Keratinocyte (primary cell): ENCODE measurements at regions not wholly inside any gene's neighbourhood (a gene's known extent, or its start where the extent isn't known, plus 50 kb on each side); places are given as distances from the start of the nearest gene placed in this dataset.

Source experiments
- DNase-seq: peaks from one replicate; pipeline ENCODE4 v3.0.0-alpha.2; 2011; ENCODE audit warnings: low read depth, missing footprints, low spot score
- FAIRE-seq: peaks from 2 replicates; lab custom pipeline; 2011; peaks lifted over from hg19 to GRCh38; lab: Jason Lieb, UNC
- H2AFZ ChIP-seq: 2 replicates; pipeline ENCODE4 v1.6.0; 2012; ENCODE audit warnings: low read length, control low read depth, inconsistent platforms; ENCODE audit not compliant: control insufficient read depth
- H3K27ac ChIP-seq: 2 replicates; pipeline ENCODE4 v1.5.1; 2011; ENCODE audit warnings: low read length; ENCODE audit not compliant: control insufficient read depth, insufficient read depth
- H3K27me3 ChIP-seq: 3 replicates; pipeline ENCODE4 v1.6.0; 2011; ENCODE audit warnings: low read length; ENCODE audit not compliant: control insufficient read depth, insufficient read depth; ENCODE audit errors: extremely low read depth
- H3K36me3 ChIP-seq, 2 experiments: 2 replicates in 1 of 2; 3 replicates in 1 of 2; pipeline ENCODE4 v1.5.1; 2011; ENCODE audit warnings: low read length in 2 of 2, mild to moderate bottlenecking in 1 of 2; ENCODE audit not compliant: control insufficient read depth in 2 of 2, insufficient read depth in 2 of 2; ENCODE audit errors: extremely low read depth in 1 of 2
- H3K4me1 ChIP-seq: 3 replicates; pipeline ENCODE4 v1.5.1; 2011; ENCODE audit warnings: low read length; ENCODE audit not compliant: control insufficient read depth, insufficient read depth; ENCODE audit errors: extremely low read depth
- H3K4me2 ChIP-seq: 3 replicates; pipeline ENCODE4 v1.6.0; 2011; ENCODE audit warnings: low read depth, low read length; ENCODE audit not compliant: control insufficient read depth, insufficient read depth; ENCODE audit errors: extremely low read depth
- H3K4me3 ChIP-seq, 3 experiments: fragments of 200-600 bp in 1 of 3; sonication (generic) in 1 of 3; 2 replicates in 2 of 3; 3 replicates in 1 of 3; pipeline ENCODE4 v1.5.1; 2011 to 2016; ENCODE audit warnings: low read length in 3 of 3, mild to moderate bottlenecking in 3 of 3, control low read depth in 2 of 3, inconsistent platforms in 1 of 3, low read depth in 1 of 3, mixed read lengths in 1 of 3, mixed run types in 1 of 3, moderate library complexity in 1 of 3; ENCODE audit not compliant: control insufficient read depth in 2 of 3, insufficient read depth in 2 of 3; ENCODE audit errors: extremely low read depth in 1 of 3
- H3K79me2 ChIP-seq: 2 replicates; pipeline ENCODE4 v1.6.0; 2012; ENCODE audit warnings: low read length; ENCODE audit not compliant: control insufficient read depth, insufficient read depth
- H3K9ac ChIP-seq: 3 replicates; pipeline ENCODE4 v1.6.0; 2011; ENCODE audit warnings: low read length; ENCODE audit not compliant: control insufficient read depth, insufficient read depth; ENCODE audit errors: extremely low read depth
- H3K9me1 ChIP-seq: 3 replicates; pipeline ENCODE4 v1.6.0; 2011; ENCODE audit warnings: low read length; ENCODE audit not compliant: control insufficient read depth, insufficient read depth; ENCODE audit errors: extremely low read depth
- H3K9me3 ChIP-seq: 2 replicates; pipeline ENCODE4 v1.5.1; 2012; ENCODE audit warnings: low read depth, low read length; ENCODE audit not compliant: control insufficient read depth
- H4K20me1 ChIP-seq: 3 replicates; pipeline ENCODE4 v1.6.0; 2011; ENCODE audit warnings: low read length; ENCODE audit not compliant: control insufficient read depth, insufficient read depth; ENCODE audit errors: extremely low read depth
- CTCF ChIP-seq, 3 experiments: IDR thresholded peaks in 1 of 3; conservative IDR thresholded peaks in 1 of 3; optimal IDR thresholded peaks in 1 of 3; 2 replicates in 2 of 3; 3 replicates in 1 of 3; pipeline versions ENCODE3 to v1.5.1; 2011; ENCODE audit warnings: low read length in 3 of 3, mild to moderate bottlenecking in 3 of 3, moderate library complexity in 2 of 3, control low read depth in 1 of 3, inconsistent platforms in 1 of 3; ENCODE audit not compliant: insufficient read depth in 2 of 3; ENCODE audit errors: extremely low read depth in 1 of 3
- EZH2 ChIP-seq: IDR thresholded peaks from one replicate; pipeline ENCODE4 v1.6.1; 2012; ENCODE audit warnings: inconsistent platforms, mild to moderate bottlenecking, low read length, moderate library complexity
- dilution Hi-C: fragments of 300-500 bp; cut with MboI; formaldehyde crosslinking; loops from one replicate; pipeline ENCODE4 v1.7.0; 2020; ENCODE audit warnings: low sequenced_read_pairs; ENCODE audit not compliant: extremely low pct_ligation_motif_present

- FAIRE-seq (no peak), DNase-seq (peak; percentile 1)
- H3K4me3 ChIP-seq = no peak overlapping the region
- H4K20me1 ChIP-seq = no peaks in the 10 kb centered on the region
- TF ChIP-seq EZH2 (no peak), CTCF (optimal IDR thresholded peaks at IDR 0.05 in 1 of 3, IDR thresholded peaks at IDR 0.05 in 1 of 3, conservative IDR thresholded peaks at IDR 0.05 in 1 of 3; ENCODE audit: extremely low read depth in 1 of 3, insufficient read depth in 2 of 3, low read length in 3 of 3) (no peak)
- H3K36me3 ChIP-seq = no peaks in the 10 kb centered on the region
- H3K9me1 ChIP-seq = no peaks in the 10 kb centered on the region
- no peak overlapping the region for H3K4me2 ChIP-seq
- no peak overlapping the region for H3K9ac ChIP-seq
- no peaks in the 10 kb centered on the region for H3K79me2 ChIP-seq
- H3K4me1 ChIP-seq = no peaks in the 10 kb centered on the region
- no peak overlapping the region for H2AFZ ChIP-seq
- H3K27me3 ChIP-seq = no peaks in the 10 kb centered on the region
- H3K9me3 ChIP-seq = no peaks in the 10 kb centered on the region
- no peak overlapping the region for H3K27ac ChIP-seq
- dilution Hi-C loops = no loop called here
Measured at GRCh38 chr9:82271106-82271561, 282.6 kb downstream of the SPATA31D1 start.

GRCh38 chr9:82273121-82273520 lies 284.5 kb downstream of the SPATA31D1 start:
- no peak overlapping the region for H3K27ac ChIP-seq
- TF ChIP-seq CTCF (optimal IDR thresholded peaks at IDR 0.05 in 1 of 3, IDR thresholded peaks at IDR 0.05 in 1 of 3, conservative IDR thresholded peaks at IDR 0.05 in 1 of 3; ENCODE audit: extremely low read depth in 1 of 3, insufficient read depth in 2 of 3, low read length in 3 of 3) (no peak), EZH2 (no peak)
- H3K36me3 ChIP-seq = no peaks in the 10 kb centered on the region
- H3K27me3 ChIP-seq = no peaks in the 10 kb centered on the region
- FAIRE-seq (no peak), DNase-seq (no peak)
- no peaks in the 10 kb centered on the region for H4K20me1 ChIP-seq
- no peak overlapping the region for H2AFZ ChIP-seq
- no peak overlapping the region for H3K9ac ChIP-seq
- no peak overlapping the region for H3K4me2 ChIP-seq
- no peaks in the 10 kb centered on the region for H3K79me2 ChIP-seq
- dilution Hi-C loops = no loop called here
- no peak overlapping the region for H3K4me3 ChIP-seq
- no peaks in the 10 kb centered on the region for H3K4me1 ChIP-seq
- H3K9me1 ChIP-seq = no peaks in the 10 kb centered on the region
- H3K9me3 ChIP-seq = no peaks in the 10 kb centered on the region
